RCC 7860 (cell line): ENCODE measurements at regions not wholly inside any gene's neighbourhood (a gene's known extent, or its start where the extent isn't known, plus 50 kb on each side); places are given as distances from the start of the nearest gene placed in this dataset.

ENCODE experiments used
- DNase-seq: peaks from one replicate; pipeline ENCODE4 v3.0.0-alpha.2; 2015; ENCODE audit warnings: low spot score
- FAIRE-seq: peaks from 2 replicates; lab custom pipeline; 2012; peaks lifted over from hg19 to GRCh38; lab: Jason Lieb, UNC

DNA sequence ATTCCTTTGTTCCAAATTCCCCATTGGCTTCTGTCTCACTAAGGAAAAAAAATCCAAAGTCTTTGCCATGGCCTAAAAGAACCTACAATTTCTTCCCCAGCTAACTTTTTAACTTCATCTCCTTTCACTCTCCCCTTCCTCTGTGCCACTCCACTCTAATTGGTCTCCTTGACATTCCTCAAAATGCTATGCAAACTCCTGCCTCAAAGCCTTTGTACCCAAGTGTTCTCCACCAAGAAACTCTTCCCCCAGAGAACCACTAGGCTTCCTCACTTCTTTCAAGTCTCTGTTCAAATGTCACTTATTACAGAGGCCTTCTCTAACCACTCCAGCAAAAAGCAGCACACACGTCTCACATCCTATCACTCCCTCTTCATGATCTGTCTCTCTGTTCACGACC is 91.6 kb upstream of the NR4A3 start:
- FAIRE-seq (no peak), DNase-seq (no peak)

DNA sequence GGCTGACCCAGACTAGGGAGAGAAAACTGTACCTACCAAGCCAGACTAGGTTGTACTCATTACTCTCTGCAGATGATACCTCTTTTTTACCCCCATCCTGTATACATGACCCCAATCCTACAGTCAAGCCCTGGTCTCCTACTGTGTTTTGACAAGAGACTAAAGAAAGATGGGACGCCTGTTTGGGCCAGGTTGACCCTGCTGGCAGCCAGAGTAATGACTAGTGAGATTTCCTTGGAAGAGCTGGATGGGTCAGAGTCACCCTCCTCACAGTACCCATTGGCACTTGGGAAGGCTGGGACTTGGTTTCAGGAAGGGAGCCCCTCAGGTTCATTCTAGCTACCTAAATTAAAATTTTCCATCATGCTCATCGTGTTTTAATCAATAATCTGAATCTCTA is 89.7 kb upstream of the NR4A3 start:
- no peak for FAIRE-seq
- DNase-seq = no peak

DNA sequence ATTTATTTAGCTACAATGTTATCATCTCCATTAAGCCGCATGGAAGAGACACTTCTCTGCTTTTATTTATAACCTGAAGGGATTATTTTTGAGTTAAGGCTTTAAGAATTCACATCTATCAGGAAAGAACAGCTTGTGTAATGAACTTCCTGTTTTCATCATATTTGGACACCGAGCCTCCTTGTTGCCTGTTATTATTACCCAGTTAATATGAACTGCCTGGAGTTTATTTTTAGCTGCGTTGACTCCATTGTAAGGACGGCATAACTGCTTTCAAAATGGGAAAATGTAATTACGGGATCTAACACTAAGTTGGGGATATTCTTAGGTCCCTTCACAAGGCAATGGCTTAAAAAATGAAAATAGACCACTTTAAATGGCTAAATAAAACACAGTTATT is 89.0 kb upstream of the NR4A3 start:
- DNase-seq (no peak), FAIRE-seq (no peak)

DNA sequence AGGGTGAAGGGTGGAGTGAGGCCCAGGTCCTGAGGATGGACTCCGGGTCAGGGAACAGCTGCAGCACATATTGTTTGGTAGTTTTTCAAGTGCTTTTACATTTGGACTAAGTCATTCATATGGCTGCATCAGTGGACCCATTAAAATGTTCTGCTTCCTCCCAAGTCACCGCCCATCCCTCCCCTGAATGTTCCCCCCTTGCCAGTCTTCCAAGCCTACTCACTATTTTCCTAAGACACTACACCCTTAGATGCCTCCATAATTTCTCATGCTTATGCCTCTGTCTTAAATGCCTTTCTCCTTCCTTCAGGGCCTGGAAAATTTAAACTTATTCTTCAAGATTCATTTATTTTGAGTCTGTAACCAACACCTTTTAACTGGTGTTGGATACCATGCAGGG is 86.6 kb upstream of the NR4A3 start:
- no peak for FAIRE-seq
- DNase-seq = no peak

DNA sequence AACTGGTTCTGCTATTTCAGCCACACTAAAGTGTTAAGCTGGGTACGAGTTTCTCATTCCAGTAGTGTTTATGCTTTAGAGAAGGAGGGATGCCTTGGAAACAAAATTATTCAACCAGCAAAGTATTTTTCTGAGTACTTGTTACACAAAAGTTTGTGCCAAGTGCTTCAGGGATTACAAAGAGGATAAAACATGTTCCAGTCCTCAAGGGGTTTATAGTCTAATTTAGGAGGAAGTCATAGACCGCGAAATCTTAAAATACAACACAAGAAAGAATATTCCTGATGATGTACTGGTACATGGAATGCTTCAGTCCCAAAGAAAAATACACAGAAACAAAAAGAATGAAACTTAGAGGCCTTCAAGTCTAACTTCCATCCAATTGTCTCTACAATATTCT is 85.4 kb upstream of the NR4A3 start:
- DNase-seq = no peak
- FAIRE-seq = no peak

DNA sequence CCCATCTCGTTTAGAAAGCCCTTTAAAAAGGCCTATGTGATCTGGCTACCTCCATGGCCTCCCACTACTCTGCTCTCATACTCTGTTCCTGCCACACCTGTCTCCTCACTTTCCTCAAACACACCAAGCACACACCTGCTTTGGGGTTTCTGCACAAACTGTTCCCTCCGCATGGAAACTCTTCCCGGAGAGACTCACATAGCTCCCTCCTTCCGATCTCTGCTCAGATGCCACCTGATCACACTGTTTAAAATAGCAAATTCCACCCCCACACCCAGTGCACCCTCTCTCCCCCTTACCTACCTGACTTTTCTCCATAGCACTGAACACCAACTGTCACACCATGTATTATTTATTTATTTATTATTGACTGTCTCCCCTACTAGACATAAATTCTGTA is 84.0 kb upstream of the NR4A3 start:
- DNase-seq = no peak
- FAIRE-seq = no peak

DNA sequence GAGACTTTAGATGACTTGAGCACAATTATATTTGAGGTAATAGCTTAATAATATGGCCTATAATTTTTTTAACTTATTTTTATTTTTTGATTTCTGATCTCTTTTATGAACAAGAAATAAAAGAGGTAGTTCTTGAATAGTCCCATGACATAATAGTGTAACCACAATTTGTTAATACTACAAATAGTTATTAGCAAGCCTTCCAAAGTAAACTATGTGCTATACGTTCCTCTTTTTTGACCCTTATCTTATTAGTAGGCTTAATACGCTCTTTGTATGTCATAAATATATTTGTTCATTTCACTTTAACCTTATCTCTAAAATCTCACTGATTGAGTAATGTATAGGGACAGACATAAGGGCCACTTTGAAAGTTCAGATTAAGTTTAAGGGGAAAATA is 78.7 kb upstream of the NR4A3 start:
- no peak for FAIRE-seq

DNA sequence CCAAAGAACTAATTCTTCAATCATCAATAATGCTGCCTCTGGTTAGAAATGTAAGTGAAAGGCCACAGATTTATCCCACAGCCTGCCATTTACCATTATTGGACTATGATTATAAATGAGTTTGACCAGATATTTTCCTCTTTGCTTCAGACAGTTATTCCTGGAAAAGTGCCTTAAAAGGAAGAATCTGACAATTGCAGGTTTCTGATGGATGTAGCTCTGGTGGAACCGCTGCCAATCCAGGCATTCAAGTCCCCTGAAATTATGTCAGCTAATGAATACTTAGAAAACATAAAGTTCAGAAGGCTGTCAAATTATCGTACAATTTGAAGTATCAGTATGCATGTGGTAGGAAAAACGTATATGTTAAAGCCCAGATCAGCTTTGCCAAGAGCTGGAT is 78.2 kb upstream of the NR4A3 start:
- FAIRE-seq (no peak), DNase-seq (no peak)

More for the DNA sequence above, 78.7 kb upstream of the NR4A3 start:
- DNase-seq = no peak

DNA sequence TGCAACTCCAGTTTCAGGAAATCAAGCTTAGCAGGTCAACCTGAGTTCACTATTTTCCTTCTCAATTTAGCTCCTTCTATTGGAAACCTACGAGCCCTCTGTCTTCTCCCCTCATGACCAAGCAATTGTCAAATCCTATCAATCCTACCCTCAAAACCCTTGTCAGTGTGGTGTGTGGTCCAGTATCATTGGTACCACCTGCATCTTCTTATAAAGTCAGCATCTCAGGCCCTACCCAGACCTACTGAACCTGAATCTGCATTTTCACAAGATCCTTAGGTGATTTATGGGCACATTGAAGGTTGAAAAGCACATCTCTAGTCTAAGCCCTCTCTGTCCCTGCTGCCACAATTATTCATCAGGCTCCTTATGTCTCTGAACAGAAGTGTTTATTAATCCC is 77.6 kb upstream of the NR4A3 start:
- no peak for DNase-seq
- FAIRE-seq = no peak

DNA sequence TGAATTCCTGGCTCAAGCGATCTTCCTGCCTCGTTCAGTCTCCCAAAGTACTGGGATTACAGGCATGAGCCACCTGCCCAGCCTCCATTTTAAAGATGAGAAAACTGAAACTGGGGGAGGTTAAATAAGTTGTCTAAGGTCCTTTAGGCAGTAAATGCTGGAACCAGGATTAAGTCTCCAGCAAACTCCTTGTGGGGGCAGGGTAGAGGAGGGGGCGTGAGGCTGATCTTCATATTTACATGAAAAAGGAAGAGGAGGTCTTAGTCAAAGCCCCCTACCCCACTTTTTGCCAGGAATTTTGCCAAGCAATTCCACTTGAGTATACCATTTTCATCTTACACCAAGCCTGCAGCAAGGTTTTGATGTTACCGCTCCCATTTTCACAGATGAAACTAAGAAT is 76.6 kb upstream of the NR4A3 start:
- DNase-seq (no peak), FAIRE-seq (no peak)

DNA sequence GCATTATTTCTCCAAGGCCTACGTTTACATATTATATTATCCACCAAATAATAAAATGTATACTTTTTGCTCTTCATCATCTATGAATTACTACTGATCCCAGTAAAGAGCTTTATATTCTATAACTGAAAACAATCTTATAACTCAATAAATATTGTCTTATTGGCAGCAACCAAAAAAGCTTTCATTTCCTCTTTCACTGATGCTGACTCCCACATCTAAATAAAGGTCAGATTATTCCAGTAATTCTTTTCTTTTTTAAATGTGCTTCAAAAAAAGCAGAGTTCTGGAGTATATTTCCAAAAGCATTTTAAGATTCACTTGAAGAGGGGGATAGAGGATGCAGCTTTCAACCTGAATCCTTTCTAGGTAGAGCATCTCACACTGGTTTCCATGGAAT is 75.3 kb upstream of the NR4A3 start:
- DNase-seq (no peak), FAIRE-seq (no peak)

DNA sequence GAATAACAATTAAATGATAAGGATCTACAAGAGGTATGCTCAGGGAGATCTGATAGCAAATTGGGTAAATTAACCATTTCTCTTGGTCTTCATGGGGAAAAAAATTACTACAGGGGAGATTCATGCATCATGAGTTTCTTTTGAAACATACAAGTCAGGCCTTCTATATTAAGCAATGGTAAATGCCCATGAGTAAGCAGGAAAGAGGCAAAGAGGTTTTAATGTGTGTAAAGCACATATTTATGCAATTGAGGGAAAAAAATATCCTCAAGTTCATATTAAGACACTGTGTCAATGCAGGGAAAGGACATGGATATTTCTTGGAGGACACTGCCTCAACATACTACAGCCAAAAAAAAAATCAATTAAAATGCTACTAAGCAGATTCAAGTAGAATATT is 73.4 kb upstream of the NR4A3 start:
- no peak for FAIRE-seq
- DNase-seq = no peak

DNA sequence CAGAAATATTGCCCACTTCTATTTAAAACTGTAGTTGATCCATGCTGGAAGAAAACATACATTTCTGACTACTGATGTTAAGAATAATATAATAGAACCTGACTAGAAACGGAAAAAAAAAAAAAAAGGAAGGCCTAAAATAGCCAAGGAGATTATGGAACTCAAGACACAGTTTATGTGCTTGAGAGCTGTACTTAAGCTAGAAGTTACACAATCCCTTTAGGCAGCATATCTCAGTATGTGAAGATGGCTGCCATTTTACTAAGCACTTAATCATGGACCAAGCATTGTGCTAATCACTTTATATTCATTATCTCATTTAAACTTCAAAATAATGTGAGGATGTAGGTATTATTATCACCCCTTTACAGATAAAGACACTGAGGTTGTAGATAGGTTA is 73.0 kb upstream of the NR4A3 start:
- FAIRE-seq (no peak), DNase-seq (no peak)

DNA sequence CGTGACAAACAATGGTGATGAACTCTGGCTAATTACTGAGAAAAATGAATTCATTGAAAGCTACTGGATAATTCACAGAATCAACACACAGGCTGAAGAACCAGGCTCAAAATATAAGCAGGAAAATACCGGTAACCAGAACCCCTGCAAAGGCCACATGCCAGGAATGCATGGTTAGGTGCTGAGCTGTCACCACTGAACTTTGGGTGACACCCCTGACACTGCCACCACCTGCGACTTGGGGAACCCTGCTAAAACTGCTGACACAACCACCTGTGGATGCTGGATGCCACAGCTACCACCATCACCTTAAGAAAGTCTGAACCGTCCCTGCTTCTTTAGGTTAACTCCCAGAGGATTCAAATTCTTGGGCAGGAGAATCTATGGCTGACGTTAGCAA is 72.0 kb upstream of the NR4A3 start:
- DNase-seq = peak; percentile 60
- peak; percentile 53 for FAIRE-seq

DNA sequence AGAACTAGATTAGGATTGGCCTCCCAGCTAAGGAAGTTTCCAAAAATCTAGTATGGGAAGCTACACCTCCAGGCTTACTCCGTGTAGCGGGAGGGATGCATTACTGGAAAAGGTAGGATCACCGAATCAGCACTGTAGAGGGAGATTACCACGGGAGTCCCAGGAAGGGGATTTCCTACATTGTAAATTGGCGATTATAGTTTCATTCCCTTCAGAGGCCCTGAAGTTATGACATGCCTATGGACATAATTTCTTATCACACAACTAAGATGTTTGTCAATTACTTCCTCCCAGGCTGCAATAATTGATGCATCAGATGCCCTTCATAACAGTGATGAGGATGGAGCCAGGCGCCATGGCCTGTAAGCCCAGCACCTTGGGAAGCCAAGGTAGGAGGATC is 71.2 kb upstream of the NR4A3 start:
- FAIRE-seq = no peak
- DNase-seq = no peak

DNA sequence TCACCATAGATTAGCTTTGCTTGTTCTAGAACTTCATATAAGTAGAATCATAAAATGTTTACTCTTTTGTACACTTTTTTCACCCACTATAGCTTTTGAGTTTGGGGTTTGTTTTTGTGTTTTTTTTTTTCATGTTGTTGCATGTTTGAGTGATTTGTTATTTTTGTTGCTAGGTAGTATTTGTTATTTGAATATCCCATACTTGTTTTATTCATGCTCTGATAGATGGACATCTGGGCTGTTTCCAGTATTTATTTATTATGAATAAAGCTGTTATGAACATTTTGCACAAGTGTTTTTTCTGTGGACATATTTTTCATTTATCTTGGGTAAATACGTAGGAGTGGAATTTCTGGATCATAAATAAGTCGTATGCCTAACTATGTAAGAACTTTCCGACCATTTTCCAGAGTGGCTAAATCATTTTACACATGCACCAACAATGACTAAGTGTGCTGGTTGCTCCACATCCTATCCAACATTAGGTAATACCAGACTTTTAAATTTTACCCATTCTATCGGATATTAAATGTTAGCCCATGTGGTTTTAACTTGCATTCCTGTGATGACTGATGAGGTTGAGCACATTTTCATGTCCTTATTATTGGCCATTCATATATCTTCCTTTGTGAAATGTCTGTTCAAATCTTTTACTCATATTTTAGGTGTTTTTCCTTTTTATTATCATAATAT is 69.1 kb upstream of the NR4A3 start:
- FAIRE-seq (peak; percentile 98), DNase-seq (peak; percentile 91)

DNA sequence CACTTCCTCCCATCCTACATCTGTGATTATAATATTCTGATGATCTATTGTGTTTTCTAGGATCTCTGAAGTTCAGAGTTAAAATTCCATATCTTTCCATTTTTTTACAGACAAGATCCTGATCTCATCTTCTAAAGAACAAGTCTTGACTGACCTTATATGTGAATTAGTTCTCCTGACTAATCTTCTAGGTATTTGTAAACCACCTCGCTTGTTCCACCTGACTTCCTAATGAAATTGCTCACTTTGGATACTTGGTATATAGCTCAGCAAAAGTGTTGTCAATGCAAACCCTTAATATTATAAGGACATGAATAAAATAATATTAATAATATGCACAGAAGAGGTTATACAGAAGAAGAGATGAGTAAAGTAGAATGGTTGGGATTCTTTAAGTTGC is 68.2 kb upstream of the NR4A3 start:
- peak; percentile 81 for DNase-seq
- no peak for FAIRE-seq

DNA sequence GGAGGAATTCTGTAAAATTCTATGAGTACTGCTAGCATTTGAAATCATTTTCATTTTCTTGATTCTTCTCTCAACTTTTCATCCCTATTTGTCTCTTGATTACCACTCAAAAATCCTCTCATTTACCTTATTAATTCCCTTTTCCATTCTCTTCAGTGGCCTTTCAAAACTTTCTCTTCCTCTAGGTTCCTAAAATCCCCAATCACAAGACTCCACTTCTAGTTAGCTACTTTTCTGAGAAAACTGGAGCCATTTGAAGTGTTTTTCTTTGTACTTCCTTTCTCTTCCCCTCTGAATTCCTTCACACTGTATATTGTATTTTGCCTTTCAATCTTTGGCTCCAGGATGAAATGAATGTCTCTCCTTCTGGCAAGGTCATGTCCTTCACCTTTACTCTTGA is 61.3 kb upstream of the NR4A3 start:
- DNase-seq (no peak), FAIRE-seq (no peak)

DNA sequence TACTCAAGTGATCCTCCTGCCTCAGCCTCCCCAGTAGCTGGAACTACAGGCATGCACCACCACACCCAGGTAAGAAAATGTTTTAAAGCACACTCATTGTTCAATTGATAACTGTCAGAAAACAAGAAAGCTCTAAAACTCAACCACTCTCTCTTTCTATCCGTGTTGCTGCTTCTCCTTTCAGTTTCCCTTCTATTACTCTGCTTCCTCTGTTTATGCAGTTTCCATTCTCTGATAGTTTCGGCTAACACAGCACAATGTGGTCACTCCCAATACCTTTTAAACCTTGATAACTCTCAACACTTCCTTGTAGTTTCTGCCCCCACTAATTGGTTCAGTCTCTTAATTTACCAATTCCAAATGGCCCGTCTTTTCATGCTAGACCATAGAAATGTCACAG is 59.2 kb upstream of the NR4A3 start:
- no peak for FAIRE-seq
- no peak for DNase-seq
